Activated B cell treated with CpG ODN at 0.5 μM for 24 hours (primary cell): ENCODE measurements at regions not wholly inside any gene's neighbourhood (a gene's known extent, or its start where the extent isn't known, plus 50 kb on each side); places are given as distances from the start of the nearest gene placed in this dataset.

Experiments used
- ATAC-seq: fragments of 200-7000 bp; cut with Tn5 transposase; one replicate; pipeline ENCODE4 v1.10.0; 2021; ENCODE audit warnings: low read depth, mild to moderate bottlenecking, moderate library complexity
- CTCF ChIA-PET: fragments of 350-600 bp; sonication (Branson Sonifier 250); formaldehyde crosslinking; loops from one replicate; lab custom pipeline; 2021; ENCODE audit warnings: antibody characterized with exemption; lab: Charles Lee
- POLR2A ChIA-PET: fragments of 350-600 bp; sonication (Branson Sonifier 250); formaldehyde crosslinking; loops from one replicate; lab custom pipeline; 2021; ENCODE audit warnings: antibody characterized with exemption; lab: Charles Lee
- DNase-seq: peaks from one replicate; pipeline ENCODE4 v3.0.0; 2022
- H3K27ac Mint-ChIP-seq: one replicate; pipeline ENCODE4 v1.8.0; 2020; ENCODE audit warnings: mixed read lengths
- H3K27me3 Mint-ChIP-seq: one replicate; pipeline ENCODE4 v1.8.0; 2021; ENCODE audit warnings: mixed read lengths
- H3K36me3 Mint-ChIP-seq: one replicate; pipeline ENCODE4 v1.8.0; 2021; ENCODE audit warnings: low read depth, mixed read lengths
- H3K4me1 Mint-ChIP-seq: one replicate; pipeline ENCODE4 v1.8.0; 2021; ENCODE audit warnings: mixed read lengths
- H3K4me3 Mint-ChIP-seq: one replicate; pipeline ENCODE4 v1.8.0; 2020; ENCODE audit warnings: mild to moderate bottlenecking, mixed read lengths
- H3K9me3 Mint-ChIP-seq: one replicate; pipeline ENCODE4 v1.8.0; 2020; ENCODE audit warnings: mixed read lengths
- CTCF ChIP-seq: fragments of 200-600 bp; IDR thresholded peaks from one replicate; pipeline ENCODE4 v1.8.0; 2022; ENCODE audit warnings: antibody characterized with exemption, mild to moderate bottlenecking
- intact Hi-C: fragments of 100-400 bp; cut with micrococcal nuclease; formaldehyde crosslinking; loops from one replicate; pipeline ENCODE4 v1.15.1; 2024

GRCh38 chr11:80466570-80466969 is 1025.7 kb upstream of the TENM4 start:
- ChIA-PET POLR2A (no interaction called here), CTCF (no interaction called here)
- Mint-ChIP-seq H3K27me3 (no peaks in the 10 kb centered on the region), H3K4me1 (no peaks in the 10 kb centered on the region), H3K4me3 (no peak overlapping the region), H3K27ac (no peak overlapping the region), H3K36me3 (no peaks in the 10 kb centered on the region), H3K9me3 (peaks cover 13% of the 10 kb centered on the region)
- no peak for TF ChIP-seq CTCF
- intact Hi-C loops = no loop called here
- ATAC-seq (no peak), DNase-seq (no peak)

- ChIA-PET CTCF (no interaction called here), POLR2A (no interaction called here)
- no peak overlapping the region for H3K4me3 Mint-ChIP-seq
- ATAC-seq = no peak
- H3K4me1 Mint-ChIP-seq = no peaks in the 10 kb centered on the region
- no peak for TF ChIP-seq CTCF
- H3K27me3 Mint-ChIP-seq = no peaks in the 10 kb centered on the region
- H3K27ac Mint-ChIP-seq = no peak overlapping the region
- H3K36me3 Mint-ChIP-seq = no peaks in the 10 kb centered on the region
- intact Hi-C loops = no loop called here
- H3K9me3 Mint-ChIP-seq = peaks cover 15% of the 10 kb centered on the region
- DNase-seq = no peak
These were observed 1021.4 kb upstream of the TENM4 start for GRCh38 chr11:80462211-80462610.

GRCh38 chr11:80458376-80458775 is 1017.5 kb upstream of the TENM4 start:
- ATAC-seq (no peak), DNase-seq (no peak)
- Mint-ChIP-seq H3K36me3 (no peaks in the 10 kb centered on the region), H3K4me3 (no peak overlapping the region), H3K4me1 (no peaks in the 10 kb centered on the region), H3K27me3 (no peaks in the 10 kb centered on the region), H3K27ac (no peak overlapping the region), H3K9me3 (peaks cover 6% of the 10 kb centered on the region)
- ChIA-PET CTCF (no interaction called here), POLR2A (no interaction called here)
- TF ChIP-seq CTCF = no peak
- intact Hi-C loops = no loop called here

- POLR2A ChIA-PET = no interaction called here
- intact Hi-C loops = no loop called here
- H3K36me3 Mint-ChIP-seq = no peaks in the 10 kb centered on the region
- no peaks in the 10 kb centered on the region for H3K4me1 Mint-ChIP-seq
- H3K4me3 Mint-ChIP-seq = no peak overlapping the region
- DNase-seq = no peak
- H3K27ac Mint-ChIP-seq = no peak overlapping the region
- no peak for TF ChIP-seq CTCF
- no peaks in the 10 kb centered on the region for H3K27me3 Mint-ChIP-seq
- H3K9me3 Mint-ChIP-seq = peaks cover 6% of the 10 kb centered on the region
- CTCF ChIA-PET = no interaction called here
- no peak for ATAC-seq
These were observed 1017.0 kb upstream of the TENM4 start for GRCh38 chr11:80457823-80458222.

GRCh38 chr11:80455818-80456217 is 1015.0 kb upstream of the TENM4 start:
- Mint-ChIP-seq H3K9me3 (peaks cover 4% of the 10 kb centered on the region), H3K27ac (no peak overlapping the region), H3K4me3 (no peak overlapping the region), H3K36me3 (no peaks in the 10 kb centered on the region), H3K27me3 (no peaks in the 10 kb centered on the region), H3K4me1 (no peaks in the 10 kb centered on the region)
- POLR2A ChIA-PET = no interaction called here
- CTCF ChIA-PET = no interaction called here
- no peak for TF ChIP-seq CTCF
- intact Hi-C loops = no loop called here
- DNase-seq = no peak
- no peak for ATAC-seq
